Fibroblast of mammary gland (primary cell): ENCODE measurements at regions not wholly inside any gene's neighbourhood (a gene's known extent, or its start where the extent isn't known, plus 50 kb on each side); places are given as distances from the start of the nearest gene placed in this dataset.

Source experiments
- DNase-seq: peaks from one replicate; pipeline ENCODE4 v3.0.0-alpha.2; 2010; ENCODE audit warnings: low read depth
- H3K4me3 ChIP-seq: 2 replicates; pipeline ENCODE4 v1.5.1; 2011; ENCODE audit warnings: low read depth, mild to moderate bottlenecking, low read length, moderate library complexity; ENCODE audit not compliant: control insufficient read depth
- CTCF ChIP-seq: conservative IDR thresholded peaks from 2 replicates; pipeline ENCODE4 v1.5.1; 2011; ENCODE audit warnings: low read depth, low read length, inconsistent platforms; ENCODE audit not compliant: control insufficient read depth, insufficient read depth

GRCh38 chr6:82419132-82419581 lies 55.5 kb downstream of the TPBG start:
- H3K4me3 ChIP-seq = no peak overlapping the region
- peak; percentile 46 for DNase-seq
- no peak for TF ChIP-seq CTCF

- TF ChIP-seq CTCF = no peak
- no peak overlapping the region for H3K4me3 ChIP-seq
- peak; percentile 52 for DNase-seq
Measured at GRCh38 chr6:82419859-82420258, 56.2 kb downstream of the TPBG start.

GRCh38 chr6:82430611-82431010 lies 67.0 kb downstream of the TPBG start:
- no peak for TF ChIP-seq CTCF
- H3K4me3 ChIP-seq = no peak overlapping the region
- DNase-seq = no peak

- no peak overlapping the region for H3K4me3 ChIP-seq
- no peak for DNase-seq
- no peak for TF ChIP-seq CTCF
Measured at GRCh38 chr6:82436740-82437139, 73.1 kb downstream of the TPBG start.

- H3K4me3 ChIP-seq = no peak overlapping the region
- DNase-seq = no peak
- no peak for TF ChIP-seq CTCF
Measured at GRCh38 chr6:82437701-82438100, 74.1 kb downstream of the TPBG start.

- no peak for TF ChIP-seq CTCF
- H3K4me3 ChIP-seq = no peak overlapping the region
- no peak for DNase-seq
Measured at GRCh38 chr6:82441047-82441855, 77.6 kb downstream of the TPBG start.
